Endothelial cell of umbilical vein (primary cell): ENCODE measurements at regions not wholly inside any gene's neighbourhood (a gene's known extent, or its start where the extent isn't known, plus 50 kb on each side); places are given as distances from the start of the nearest gene placed in this dataset.
"Not testable (repeated sequence)": the region's sequence is repeated elsewhere in the genome, so short reads cannot be mapped to it uniquely, and the experiment has no call there.

Experiments used
- BruUV-seq: library from RNA; stranded (reverse); fragments of 400-500 nt; replicated peaks from 2 replicates; lab custom pipeline; 2021; lab: Mats Ljungman, UMichigan
- CTCF ChIA-PET: fragments of 300-600, 350-600 bp; sonication (Branson Sonifier 250); formaldehyde crosslinking; loops from one replicate; lab custom pipeline; 2021; ENCODE audit warnings: antibody characterized with exemption, inconsistent platforms; lab: Charles Lee
- POLR2A ChIA-PET: fragments of 300-600, 350-600 bp; sonication (Branson Sonifier 250); formaldehyde crosslinking; loops from one replicate; lab custom pipeline; 2021; ENCODE audit warnings: antibody characterized with exemption, inconsistent platforms; lab: Charles Lee
- DNase-seq: peaks from one replicate; pipeline ENCODE4 v3.0.0-alpha.2; 2011; ENCODE audit warnings: low read depth, low spot score
- FAIRE-seq: peaks from 2 replicates; lab custom pipeline; 2011; peaks lifted over from hg19 to GRCh38; lab: Jason Lieb, UNC
- H2AFZ ChIP-seq: 2 replicates; pipeline ENCODE4 v1.6.0; 2012; ENCODE audit warnings: low read depth, low read length, control low read depth, inconsistent platforms
- H3K27ac ChIP-seq: 2 replicates; pipeline ENCODE4 v1.5.1; 2011; ENCODE audit warnings: low read depth, mild to moderate bottlenecking, control low read depth, low read length, moderate library complexity; ENCODE audit not compliant: insufficient read depth
- H3K27me3 ChIP-seq, 2 experiments: 2 replicates each; pipeline versions ENCODE4 v1.6.0 to v1.6.1; 2011; ENCODE audit warnings: low read length in 2 of 2, mixed read lengths in 1 of 2; ENCODE audit not compliant: control insufficient read depth in 2 of 2, insufficient read depth in 2 of 2
- H3K36me3 ChIP-seq, 2 experiments: 2 replicates in 1 of 2; 3 replicates in 1 of 2; pipeline ENCODE4 v1.5.1; 2011; ENCODE audit warnings: low read length in 2 of 2, mild to moderate bottlenecking in 1 of 2, moderate library complexity in 1 of 2; ENCODE audit not compliant: control insufficient read depth in 2 of 2, insufficient read depth in 2 of 2; ENCODE audit errors: extremely low read depth in 1 of 2
- H3K4me1 ChIP-seq: 3 replicates; pipeline ENCODE4 v1.5.1; 2011; ENCODE audit warnings: mild to moderate bottlenecking, low read length; ENCODE audit not compliant: control insufficient read depth, insufficient read depth; ENCODE audit errors: extremely low read depth
- H3K4me2 ChIP-seq: 2 replicates; pipeline ENCODE4 v1.6.1; 2011; ENCODE audit warnings: low read length, control low read depth, mixed read lengths; ENCODE audit not compliant: insufficient read depth
- H3K4me3 ChIP-seq, 3 experiments: fragments of 200-600 bp in 1 of 3; sonication (generic), shearing (Covaris generic) in 1 of 3; replicated peaks in 1 of 3; 2 replicates each; pipeline ENCODE4 v1.5.1; 2011 to 2016; ENCODE audit warnings: control low read depth in 3 of 3, low read length in 3 of 3, mild to moderate bottlenecking in 2 of 3, inconsistent platforms in 1 of 3, low read depth in 1 of 3, moderate library complexity in 1 of 3; ENCODE audit not compliant: insufficient read depth in 1 of 3
- H3K79me2 ChIP-seq: 2 replicates; pipeline ENCODE4 v1.6.0; 2012; ENCODE audit warnings: low read length, inconsistent platforms; ENCODE audit not compliant: control insufficient read depth, insufficient read depth
- H3K9ac ChIP-seq: replicated peaks from 2 replicates; pipeline ENCODE3; 2011; ENCODE audit warnings: low read length, control low read depth; ENCODE audit not compliant: insufficient read depth; ENCODE audit errors: extremely low read depth
- H3K9me1 ChIP-seq: replicated peaks from 3 replicates; pipeline ENCODE4 v1.6.0; 2011; ENCODE audit warnings: mild to moderate bottlenecking, low read length; ENCODE audit not compliant: control insufficient read depth, insufficient read depth; ENCODE audit errors: extremely low read depth
- H3K9me3 ChIP-seq: replicated peaks from 2 replicates; pipeline ENCODE4 v1.5.1; 2012; ENCODE audit warnings: low read length, inconsistent platforms; ENCODE audit not compliant: control insufficient read depth, insufficient read depth
- H4K20me1 ChIP-seq: replicated peaks from 2 replicates; pipeline ENCODE3; 2011; ENCODE audit warnings: mild to moderate bottlenecking, low read length; ENCODE audit not compliant: control insufficient read depth, insufficient read depth; ENCODE audit errors: extremely low read depth
- CTCF ChIP-seq, 2 donors: IDR thresholded peaks; 1 replicate in 1 of 2; 2 replicates in 1 of 2; pipeline ENCODE4 v1.5.1; 2011; ENCODE audit warnings: low read length in 2 of 2, mild to moderate bottlenecking in 2 of 2, moderate library complexity in 2 of 2, control low read depth in 1 of 2, inconsistent platforms in 1 of 2, low read depth in 1 of 2; ENCODE audit not compliant: insufficient read depth in 1 of 2; ENCODE audit errors: extremely low read depth in 1 of 2
- FOS ChIP-seq: IDR thresholded peaks from 2 replicates; pipeline ENCODE4 v1.6.1; 2011; ENCODE audit warnings: mild to moderate bottlenecking, low read length, moderate library complexity, borderline replicate concordance; ENCODE audit not compliant: insufficient read depth
- MAX ChIP-seq: IDR thresholded peaks from 2 replicates; pipeline ENCODE4 v1.6.1; 2011; ENCODE audit not compliant: insufficient read depth, insufficient read length
- MYC ChIP-seq: IDR thresholded peaks from one replicate; pipeline ENCODE4 v1.6.1; 2011; ENCODE audit warnings: mild to moderate bottlenecking, low read depth, low read length
- dilution Hi-C: fragments of 300-500 bp; cut with MboI; formaldehyde crosslinking; loops from one replicate; pipeline ENCODE4 v1.15.0; 2019; ENCODE audit warnings: low sequenced_read_pairs; ENCODE audit not compliant: extremely low pct_ligation_motif_present
- intact Hi-C: fragments of 100-400 bp; cut with micrococcal nuclease; formaldehyde crosslinking; loops from one replicate; pipeline ENCODE4 v1.10.0; 2022

GRCh38 chr17:27209316-27209715, 84.6 kb upstream of the WSB1 start:
- H3K27ac ChIP-seq: no peak overlapping the region
- no peak overlapping the region for H2AFZ ChIP-seq
- POLR2A ChIA-PET: no interaction called here
- intact Hi-C loops (no loop called here), dilution Hi-C loops (no loop called here)
- no peak for DNase-seq
- H3K9me1 ChIP-seq: no peaks in the 10 kb centered on the region
- H3K79me2 ChIP-seq: no peaks in the 10 kb centered on the region
- BruUV-seq: no TSS peak
- H3K9me3 ChIP-seq: no peaks in the 10 kb centered on the region
- peaks cover 9% of the 10 kb centered on the region for H3K4me1 ChIP-seq
- no peaks in the 10 kb centered on the region for H3K27me3 ChIP-seq
- H3K4me3 ChIP-seq: no peak overlapping the region
- CTCF ChIA-PET: no interaction called here
- no peaks in the 10 kb centered on the region for H4K20me1 ChIP-seq
- TF ChIP-seq CTCF (IDR thresholded peaks at IDR 0.05; ENCODE audit: extremely low read depth in 1 of 2, insufficient read depth in 1 of 2, low read depth in 1 of 2, low read length in 2 of 2) (no peak), MAX (no peak), FOS (no peak), MYC (no peak)
- no peak overlapping the region for H3K9ac ChIP-seq
- H3K36me3 ChIP-seq: no peaks in the 10 kb centered on the region
- no peak for FAIRE-seq
- no peak overlapping the region for H3K4me2 ChIP-seq

GRCh38 chr17:27210809-27211208, 83.1 kb upstream of the WSB1 start:
- BruUV-seq, H3K9ac ChIP-seq, H4K20me1 ChIP-seq, H3K79me2 ChIP-seq, H3K9me3 ChIP-seq, POLR2A ChIA-PET, H3K4me1 ChIP-seq, intact Hi-C loops, DNase-seq, dilution Hi-C loops, H3K27ac ChIP-seq, H3K36me3 ChIP-seq, H3K9me1 ChIP-seq, H3K4me3 ChIP-seq, H3K27me3 ChIP-seq, CTCF ChIA-PET, H3K4me2 ChIP-seq, H2AFZ ChIP-seq: not testable (repeated sequence)
- FAIRE-seq: peak; percentile 28
